GM21619 (cell line): ENCODE measurements at regions not wholly inside any gene's neighbourhood (a gene's known extent, or its start where the extent isn't known, plus 50 kb on each side); places are given as distances from the start of the nearest gene placed in this dataset.

Experiments
- ATAC-seq: cut with Tn5 transposase; IDR thresholded peaks from one replicate; pipeline ENCODE4 v1.9.1; 2021; ENCODE audit not compliant: unreplicated experiment

- no peak for ATAC-seq
Measured at GRCh38 chr2:71878626-71879508, 268.8 kb downstream of the CYP26B1 start.

GRCh38 chr2:71877636-71878035, 270.0 kb downstream of the CYP26B1 start:
- ATAC-seq, result no peak

GRCh38 chr2:71876542-71877451, 270.9 kb downstream of the CYP26B1 start:
- no peak for ATAC-seq

- no peak for ATAC-seq
Measured at GRCh38 chr2:71872466-71873051, 275.1 kb downstream of the CYP26B1 start.

GRCh38 chr2:71865391-71865965, 282.2 kb downstream of the CYP26B1 start:
- ATAC-seq, result no peak

- no peak for ATAC-seq
Measured at GRCh38 chr2:71864085-71864484, 283.6 kb downstream of the CYP26B1 start.

GRCh38 chr2:71863396-71863795, 284.3 kb downstream of the CYP26B1 start:
- no peak for ATAC-seq

- no peak for ATAC-seq
Measured at GRCh38 chr2:71862921-71863320, 284.7 kb downstream of the CYP26B1 start.

- no peak for ATAC-seq
Measured at GRCh38 chr2:71861186-71862160, 286.2 kb downstream of the CYP26B1 start.

- no peak for ATAC-seq
Measured at GRCh38 chr2:71860381-71860926, 287.2 kb downstream of the CYP26B1 start.

GRCh38 chr2:71859211-71859847, 288.3 kb downstream of the CYP26B1 start:
- no peak for ATAC-seq

GRCh38 chr2:71858071-71858470, 289.6 kb downstream of the CYP26B1 start:
- no peak for ATAC-seq

- no peak for ATAC-seq
Measured at GRCh38 chr2:71857636-71858035, 290.0 kb downstream of the CYP26B1 start.

- ATAC-seq, result no peak
Measured at GRCh38 chr2:71856773-71857525, 290.7 kb downstream of the CYP26B1 start.

- no peak for ATAC-seq
Measured at GRCh38 chr2:71853858-71854257, 293.8 kb downstream of the CYP26B1 start.

GRCh38 chr2:71852141-71852711, 295.4 kb downstream of the CYP26B1 start:
- no peak for ATAC-seq

- no peak for ATAC-seq
Measured at GRCh38 chr2:71851094-71851750, 296.4 kb downstream of the CYP26B1 start.
